CD14-positive monocyte (primary cell): ENCODE measurements at regions not wholly inside any gene's neighbourhood (a gene's known extent, or its start where the extent isn't known, plus 50 kb on each side); places are given as distances from the start of the nearest gene placed in this dataset.
A peak's percentile ranks its signal among the peaks of the same experiment; 100 is the strongest.

Experiments
- DNase-seq, 3 donors: peaks; one replicate each; pipeline ENCODE4 v3.0.0-alpha.2; 2011 to 2022
- H2AFZ ChIP-seq: 2 replicates; pipeline ENCODE4 v1.6.0; 2012; ENCODE audit warnings: mild to moderate bottlenecking, low read depth, low read length, inconsistent platforms; ENCODE audit not compliant: insufficient read depth, poor library complexity, severe bottlenecking
- H3K27ac ChIP-seq, 2 donors: 1 replicate in 1 of 2; 2 replicates in 1 of 2; pipeline ENCODE4 v1.5.1; 2012 to 2013; ENCODE audit warnings: low read length in 2 of 2, control low read depth in 1 of 2, inconsistent platforms in 1 of 2, low read depth in 1 of 2, mild to moderate bottlenecking in 1 of 2
- H3K27me3 ChIP-seq, 2 donors: one replicate each; pipeline versions ENCODE4 v1.6.0 to v1.6.1; 2011 to 2013; ENCODE audit warnings: low read length in 2 of 2; ENCODE audit not compliant: control insufficient read depth in 2 of 2, insufficient read depth in 2 of 2
- H3K36me3 ChIP-seq, 2 donors: replicated peaks in 1 of 2; 1 replicate in 1 of 2; 2 replicates in 1 of 2; pipeline versions ENCODE4 v1.5.1 to v1.6.1; 2012 to 2013; ENCODE audit warnings: low read length in 2 of 2, control low read depth in 1 of 2, inconsistent platforms in 1 of 2, mild to moderate bottlenecking in 1 of 2; ENCODE audit not compliant: insufficient read depth in 2 of 2, control insufficient read depth in 1 of 2
- H3K4me1 ChIP-seq, 2 donors: 1 replicate in 1 of 2; 2 replicates in 1 of 2; pipeline versions ENCODE4 v1.5.1 to v1.6.1; 2012 to 2013; ENCODE audit warnings: low read length in 2 of 2, control low read depth in 1 of 2, inconsistent platforms in 1 of 2, mild to moderate bottlenecking in 1 of 2, moderate library complexity in 1 of 2; ENCODE audit not compliant: insufficient read depth in 2 of 2, control insufficient read depth in 1 of 2
- H3K4me2 ChIP-seq: replicated peaks from 2 replicates; pipeline ENCODE3; 2012; ENCODE audit warnings: low read length, moderate library complexity, mild to moderate bottlenecking; ENCODE audit not compliant: poor library complexity, severe bottlenecking; ENCODE audit errors: extremely low read depth
- H3K4me3 ChIP-seq, 3 experiments: fragments of 200-600 bp in 1 of 3; sonication (generic) in 1 of 3; replicated peaks in 1 of 3; 1 replicate in 2 of 3; 2 replicates in 1 of 3; pipeline ENCODE4 v1.5.1; 2011 to 2013; ENCODE audit warnings: low read length in 3 of 3, mild to moderate bottlenecking in 3 of 3, control low read depth in 2 of 3, low read depth in 2 of 3, inconsistent platforms in 1 of 3, moderate library complexity in 1 of 3
- H3K79me2 ChIP-seq: 2 replicates; pipeline ENCODE4 v1.6.0; 2012; ENCODE audit warnings: mild to moderate bottlenecking, control low read depth, inconsistent platforms, low read length, moderate library complexity; ENCODE audit not compliant: insufficient read depth
- H3K9ac ChIP-seq: 2 replicates; pipeline ENCODE4 v1.6.0; 2017; ENCODE audit warnings: low read length, mild to moderate bottlenecking; ENCODE audit not compliant: insufficient read depth, poor library complexity, severe bottlenecking
- H3K9me3 ChIP-seq, 2 donors: replicated peaks in 1 of 2; 1 replicate in 1 of 2; 2 replicates in 1 of 2; pipeline versions ENCODE4 v1.5.1 to v1.6.1; 2012 to 2013; ENCODE audit warnings: low read length in 2 of 2, control low read depth in 1 of 2; ENCODE audit not compliant: control insufficient read depth in 1 of 2, insufficient read depth in 1 of 2
- H4K20me1 ChIP-seq: 2 replicates; pipeline ENCODE4 v1.6.0; 2012; ENCODE audit warnings: mild to moderate bottlenecking, low read length, control low read depth, moderate library complexity; ENCODE audit not compliant: insufficient read depth
- H3K27ac Mint-ChIP-seq, 7 donors: one replicate each; pipeline ENCODE4 v1.8.0; 2020; ENCODE audit warnings: mild to moderate bottlenecking in 7 of 7, mixed read lengths in 7 of 7, moderate library complexity in 6 of 7, inconsistent platforms in 2 of 7
- H3K27me3 Mint-ChIP-seq, 3 donors: one replicate each; pipeline ENCODE4 v1.8.0; 2021 to 2022; ENCODE audit warnings: low read depth in 3 of 3, mild to moderate bottlenecking in 3 of 3, mixed read lengths in 3 of 3, moderate library complexity in 3 of 3, inconsistent platforms in 1 of 3
- H3K36me3 Mint-ChIP-seq, 2 donors: one replicate each; pipeline ENCODE4 v1.8.0; 2020; ENCODE audit warnings: mixed read lengths in 2 of 2, inconsistent platforms in 1 of 2, mild to moderate bottlenecking in 1 of 2
- H3K4me1 Mint-ChIP-seq: one replicate; pipeline ENCODE4 v1.8.0; 2020; ENCODE audit warnings: mild to moderate bottlenecking, mixed read lengths
- H3K4me3 Mint-ChIP-seq, 2 donors: one replicate each; pipeline ENCODE4 v1.8.0; 2020; ENCODE audit warnings: mild to moderate bottlenecking in 2 of 2, mixed read lengths in 2 of 2, moderate library complexity in 1 of 2
- H3K9me3 Mint-ChIP-seq, 7 donors: one replicate each; pipeline ENCODE4 v1.8.0; 2020 to 2022; ENCODE audit warnings: mixed read lengths in 7 of 7, mild to moderate bottlenecking in 6 of 7, moderate library complexity in 6 of 7, inconsistent platforms in 2 of 7
- WGBS: methylation state at CpG from one replicate; pipeline ENCODE4 v1.1.5; 2013; ENCODE audit warnings: missing lambda C conversion rate; ENCODE audit not compliant: insufficient coverage; 5-methylcytosine and 5-hydroxymethylcytosine counted together
- intact Hi-C, 2 donors: fragments of 100-400 bp; cut with micrococcal nuclease; formaldehyde crosslinking; loops; one replicate each; pipeline versions ENCODE4 v1.15.0 to v1.15.1; 2023
- TF ChIP-seq, protein P1 (sequence below): fragments of 200-600 bp; IDR thresholded peaks from one replicate; pipeline ENCODE4 v1.8.0; 2022; ENCODE audit warnings: antibody characterized with exemption, mild to moderate bottlenecking

DNA sequence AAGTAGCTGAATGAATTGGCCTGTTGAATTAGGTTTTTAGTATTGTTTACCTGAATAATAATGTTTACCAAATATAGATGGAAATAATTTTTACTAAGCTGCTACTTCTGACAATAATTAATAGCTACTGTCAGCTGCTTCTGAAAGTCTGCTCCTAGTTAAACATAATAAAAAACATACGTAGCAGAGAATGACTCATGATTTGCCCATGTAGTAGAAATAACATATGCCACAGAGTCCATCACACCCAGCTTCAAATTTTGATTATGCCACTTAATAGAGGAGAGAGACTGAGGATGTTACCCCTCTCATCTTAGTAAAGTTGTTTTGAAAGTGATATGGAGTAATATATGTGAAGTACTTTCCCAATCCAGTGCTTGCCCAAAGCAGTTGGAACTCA, 57.6 kb upstream of the MDFIC start:
- no peaks in the 10 kb centered on the region for H3K36me3 Mint-ChIP-seq
- Histone ChIP-seq H3K4me3 (no peak overlapping the region), H3K79me2 (no peaks in the 10 kb centered on the region), H3K4me1 (no peaks in the 10 kb centered on the region), H3K27ac (no peak overlapping the region), H4K20me1 (no peaks in the 10 kb centered on the region), H3K36me3 (no peaks in the 10 kb centered on the region), H3K9ac (no peak overlapping the region), H3K27me3 (no peaks in the 10 kb centered on the region), H3K4me2 (no peak overlapping the region), H3K9me3 (no peaks in the 10 kb centered on the region), H2AFZ (no peak overlapping the region)
- H3K9me3 Mint-ChIP-seq = no peaks in the 10 kb centered on the region
- TF ChIP-seq, protein P1, sequence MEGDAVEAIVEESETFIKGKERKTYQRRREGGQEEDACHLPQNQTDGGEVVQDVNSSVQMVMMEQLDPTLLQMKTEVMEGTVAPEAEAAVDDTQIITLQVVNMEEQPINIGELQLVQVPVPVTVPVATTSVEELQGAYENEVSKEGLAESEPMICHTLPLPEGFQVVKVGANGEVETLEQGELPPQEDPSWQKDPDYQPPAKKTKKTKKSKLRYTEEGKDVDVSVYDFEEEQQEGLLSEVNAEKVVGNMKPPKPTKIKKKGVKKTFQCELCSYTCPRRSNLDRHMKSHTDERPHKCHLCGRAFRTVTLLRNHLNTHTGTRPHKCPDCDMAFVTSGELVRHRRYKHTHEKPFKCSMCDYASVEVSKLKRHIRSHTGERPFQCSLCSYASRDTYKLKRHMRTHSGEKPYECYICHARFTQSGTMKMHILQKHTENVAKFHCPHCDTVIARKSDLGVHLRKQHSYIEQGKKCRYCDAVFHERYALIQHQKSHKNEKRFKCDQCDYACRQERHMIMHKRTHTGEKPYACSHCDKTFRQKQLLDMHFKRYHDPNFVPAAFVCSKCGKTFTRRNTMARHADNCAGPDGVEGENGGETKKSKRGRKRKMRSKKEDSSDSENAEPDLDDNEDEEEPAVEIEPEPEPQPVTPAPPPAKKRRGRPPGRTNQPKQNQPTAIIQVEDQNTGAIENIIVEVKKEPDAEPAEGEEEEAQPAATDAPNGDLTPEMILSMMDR = no peak
- no peak overlapping the region for H3K4me3 Mint-ChIP-seq
- no peaks in the 10 kb centered on the region for H3K4me1 Mint-ChIP-seq
- H3K27ac Mint-ChIP-seq = no peak overlapping the region
- intact Hi-C loops = loop anchor here in 1 of 2 donors (10.0 kb wide), 1 partner anchor 351 kb away; no protein-coding TSS in a partner anchor
- no CpG with 5 or more reads among the region's 1 CpG for WGBS
- no peaks in the 10 kb centered on the region for H3K27me3 Mint-ChIP-seq
- no peak for DNase-seq

DNA sequence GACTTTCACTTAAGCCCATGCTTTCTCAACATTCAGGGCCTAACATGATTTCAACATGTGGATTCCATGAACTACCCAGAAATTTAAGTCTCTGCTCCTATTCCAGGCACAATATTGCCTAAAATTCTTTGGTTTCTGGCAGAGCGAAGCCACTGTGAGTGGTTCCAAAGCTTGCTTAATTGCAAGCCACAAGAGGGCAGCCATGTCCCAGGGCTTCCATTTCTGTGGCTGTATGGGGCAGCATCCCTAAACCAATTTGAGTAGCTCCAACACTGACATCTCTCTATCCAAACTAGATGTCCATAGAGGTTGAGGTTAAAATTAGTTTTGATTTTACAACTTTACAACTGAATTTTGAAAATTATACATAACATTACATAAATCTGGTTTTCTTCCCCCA, 56.3 kb upstream of the MDFIC start:
- 88% methylated on average over 1 of the region's 1 CpG for WGBS
- no peaks in the 10 kb centered on the region for H3K27me3 Mint-ChIP-seq
- Histone ChIP-seq H3K4me2 (no peak overlapping the region), H3K9ac (no peak overlapping the region), H4K20me1 (no peaks in the 10 kb centered on the region), H3K27me3 (no peaks in the 10 kb centered on the region), H3K36me3 (no peaks in the 10 kb centered on the region), H3K79me2 (no peaks in the 10 kb centered on the region), H3K4me3 (no peak overlapping the region), H3K9me3 (no peaks in the 10 kb centered on the region), H3K4me1 (no peaks in the 10 kb centered on the region), H2AFZ (no peak overlapping the region), H3K27ac (no peak overlapping the region)
- peak; percentile 27 to 46 (median 38) for DNase-seq
- no peaks in the 10 kb centered on the region for H3K36me3 Mint-ChIP-seq
- no peak overlapping the region for H3K27ac Mint-ChIP-seq
- intact Hi-C loops = loop anchor here in 1 of 2 donors (10.0 kb wide), 1 partner anchor 349 kb away; no protein-coding TSS in a partner anchor
- H3K9me3 Mint-ChIP-seq = no peaks in the 10 kb centered on the region
- H3K4me3 Mint-ChIP-seq = no peak overlapping the region
- TF ChIP-seq, protein P1 = peak; percentile 81
- H3K4me1 Mint-ChIP-seq = no peaks in the 10 kb centered on the region
